ENCODE measurements at regions not wholly inside any gene's neighbourhood (a gene's known extent, or its start where the extent isn't known, plus 50 kb on each side); places are given as distances from the start of the nearest gene placed in this dataset.

DNA sequence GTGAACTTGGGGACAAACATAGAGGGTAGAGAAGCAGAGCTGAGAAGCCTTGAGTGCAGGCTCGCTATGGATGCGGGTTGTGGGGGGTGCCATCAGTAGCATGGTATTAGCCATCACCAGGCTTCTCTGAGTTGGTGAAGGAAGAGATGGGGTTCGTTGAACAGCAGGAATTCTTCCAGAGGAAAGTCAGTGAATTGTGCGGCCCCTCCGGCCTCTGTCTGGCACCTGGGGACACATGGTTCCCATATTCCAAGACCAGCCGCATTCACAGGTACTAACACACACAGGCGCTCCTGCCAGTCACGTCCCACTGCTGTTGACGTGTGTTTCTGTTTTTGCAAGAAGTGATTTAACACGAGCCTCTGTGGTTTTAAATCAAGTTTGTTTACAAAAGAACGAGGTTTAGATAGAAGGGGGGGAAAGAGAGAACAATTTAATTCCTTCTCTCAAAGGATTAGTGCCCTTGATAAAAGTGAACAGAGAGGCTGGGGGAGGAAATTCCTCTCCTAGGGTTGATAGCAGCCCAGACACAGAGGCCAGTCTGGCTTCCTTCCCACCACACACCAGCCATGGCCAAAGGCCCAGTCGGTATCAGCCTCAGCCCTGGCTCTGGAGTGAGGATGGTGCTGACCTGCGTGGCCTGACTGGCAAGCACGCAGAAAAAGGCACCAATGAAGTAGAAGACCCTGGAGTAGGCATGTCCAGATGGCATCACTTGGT lies 252.6 kb upstream of the IGFBP3 start:
- Mint-ChIP-seq H3K4me1 (no peaks in the 10 kb centered on the region), H3K27me3 (no peaks in the 10 kb centered on the region), H3K9me3 (peaks cover 0 to 10% (median 0%) of the 10 kb centered on the region in 7 donors), H3K27ac (peak overlapping the region in 1 of 3 donors; percentile 41), H3K36me3 (no peaks in the 10 kb centered on the region), H3K4me3 (no peak overlapping the region)
- Histone ChIP-seq H3K4me1 (ENCODE audit: control insufficient read depth, insufficient read depth, low read length, poor library complexity, severe bottlenecking) (no peaks in the 10 kb centered on the region), H3K4me3 (ENCODE audit: low read depth, low read length) (no peak overlapping the region), H3K9me3 (ENCODE audit: control insufficient read depth in 2 of 2, low read length in 2 of 2) (no peaks in the 10 kb centered on the region), H3K27ac (ENCODE audit: insufficient read depth, low read length, poor library complexity, severe bottlenecking) (no peak overlapping the region), H3K36me3 (ENCODE audit: control insufficient read depth, insufficient read depth, low read length) (no peaks in the 10 kb centered on the region), H3K27me3 (ENCODE audit: control insufficient read depth, insufficient read depth, low read length) (no peaks in the 10 kb centered on the region)
- ATAC-seq (ENCODE audit: low read depth in 2 of 2), result no peak
- DNase-seq, result no peak

DNA sequence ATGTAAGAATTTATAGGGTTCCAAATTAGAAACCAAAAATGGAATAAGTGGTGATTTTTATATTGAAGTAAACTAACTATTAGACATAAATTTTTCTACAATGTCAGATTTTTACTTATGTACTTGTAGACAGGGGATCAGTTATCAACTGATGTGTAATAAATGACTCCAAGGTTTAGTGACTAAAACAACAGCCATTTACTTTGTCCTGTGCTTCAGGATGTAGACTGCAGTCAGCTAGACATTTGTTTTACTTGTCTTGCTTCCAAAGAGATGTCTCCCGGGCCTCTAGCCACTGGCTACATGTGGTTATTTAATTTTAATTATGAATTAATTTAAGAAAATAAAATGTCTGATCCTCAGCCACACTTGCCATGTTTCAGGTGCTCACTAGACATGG lies 249.7 kb upstream of the IGFBP3 start:
- ATAC-seq (ENCODE audit: low read depth in 2 of 2) (no peak), DNase-seq (no peak)
- no peak overlapping the region for H3K4me3 Mint-ChIP-seq

DNA sequence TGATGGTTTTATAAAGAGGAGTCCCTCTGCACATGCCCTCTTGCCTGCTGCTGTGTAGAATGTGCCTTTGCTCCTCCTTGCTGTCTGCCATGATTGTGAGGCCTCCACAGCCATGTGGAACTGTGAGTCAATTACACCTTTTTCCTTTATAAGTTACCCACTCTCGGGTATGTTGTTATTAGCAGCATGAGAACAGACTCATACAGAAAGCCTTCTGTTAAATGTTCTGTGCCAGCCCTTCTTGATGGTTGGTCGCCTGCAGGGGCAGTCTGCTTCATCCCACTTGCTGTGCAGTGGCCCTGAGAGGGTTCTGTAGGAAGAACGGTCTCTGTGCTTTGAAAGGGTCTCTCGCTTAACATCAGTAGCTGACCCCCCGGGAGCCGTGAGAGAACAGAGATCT lies 248.9 kb upstream of the IGFBP3 start:
- Histone ChIP-seq H3K9me3 (ENCODE audit: control insufficient read depth in 2 of 2, low read length in 2 of 2) (no peaks in the 10 kb centered on the region), H3K4me1 (ENCODE audit: control insufficient read depth, insufficient read depth, low read length, poor library complexity, severe bottlenecking) (no peaks in the 10 kb centered on the region), H3K27me3 (ENCODE audit: control insufficient read depth, insufficient read depth, low read length) (no peaks in the 10 kb centered on the region), H3K36me3 (ENCODE audit: control insufficient read depth, insufficient read depth, low read length) (no peaks in the 10 kb centered on the region), H3K4me3 (ENCODE audit: low read depth, low read length) (no peak overlapping the region), H3K27ac (ENCODE audit: insufficient read depth, low read length, poor library complexity, severe bottlenecking) (no peak overlapping the region)
- no peaks in the 10 kb centered on the region for H3K27me3 Mint-ChIP-seq
- DNase-seq (no peak), ATAC-seq (ENCODE audit: low read depth in 2 of 2) (no peak)
- peaks cover 0 to 4% (median 0%) of the 10 kb centered on the region in 7 donors for H3K9me3 Mint-ChIP-seq
- no peak overlapping the region for H3K4me3 Mint-ChIP-seq
- no peak overlapping the region for H3K27ac Mint-ChIP-seq
- H3K36me3 Mint-ChIP-seq, result no peaks in the 10 kb centered on the region
- H3K4me1 Mint-ChIP-seq, result no peaks in the 10 kb centered on the region

More for the DNA sequence above, 249.7 kb upstream of the IGFBP3 start:
- Mint-ChIP-seq H3K4me1 (no peaks in the 10 kb centered on the region), H3K9me3 (peaks cover 0 to 4% (median 1%) of the 10 kb centered on the region in 7 donors), H3K27ac (no peak overlapping the region), H3K36me3 (no peaks in the 10 kb centered on the region), H3K27me3 (no peaks in the 10 kb centered on the region)
- Histone ChIP-seq H3K4me1 (ENCODE audit: control insufficient read depth, insufficient read depth, low read length, poor library complexity, severe bottlenecking) (no peaks in the 10 kb centered on the region), H3K27me3 (ENCODE audit: control insufficient read depth, insufficient read depth, low read length) (no peaks in the 10 kb centered on the region), H3K4me3 (ENCODE audit: low read depth, low read length) (no peak overlapping the region), H3K27ac (ENCODE audit: insufficient read depth, low read length, poor library complexity, severe bottlenecking) (no peak overlapping the region), H3K36me3 (ENCODE audit: control insufficient read depth, insufficient read depth, low read length) (no peaks in the 10 kb centered on the region), H3K9me3 (ENCODE audit: control insufficient read depth in 2 of 2, low read length in 2 of 2) (no peaks in the 10 kb centered on the region)

DNA sequence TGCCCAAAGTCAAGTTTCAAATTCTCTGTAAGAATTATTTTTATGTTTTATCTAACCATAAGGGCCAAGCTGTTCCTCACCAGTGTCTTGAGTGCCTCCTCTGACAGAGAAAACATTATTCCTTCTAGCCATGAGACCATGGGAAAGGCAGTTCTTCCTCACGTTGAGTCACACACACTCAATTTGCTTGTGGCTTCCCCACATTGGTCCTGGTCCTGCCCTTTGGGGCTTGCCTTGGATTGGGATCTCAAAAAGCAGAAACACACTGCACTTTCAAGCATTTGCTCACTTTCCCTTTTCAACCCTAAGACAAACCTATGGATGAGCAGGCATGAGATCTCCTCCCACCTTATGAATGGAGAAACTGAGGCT lies 248.3 kb upstream of the IGFBP3 start:
- no peaks in the 10 kb centered on the region for H3K36me3 Mint-ChIP-seq
- no peak overlapping the region for H3K4me3 Mint-ChIP-seq
- no peak for DNase-seq
- peaks cover 0 to 4% (median 0%) of the 10 kb centered on the region in 7 donors for H3K9me3 Mint-ChIP-seq
- H3K4me1 Mint-ChIP-seq, result no peaks in the 10 kb centered on the region
- ATAC-seq (ENCODE audit: low read depth in 2 of 2), result no peak
- no peaks in the 10 kb centered on the region for H3K27me3 ChIP-seq (ENCODE audit: control insufficient read depth, insufficient read depth, low read length)
- H3K36me3 ChIP-seq (ENCODE audit: control insufficient read depth, insufficient read depth, low read length), result no peaks in the 10 kb centered on the region
- H3K27ac Mint-ChIP-seq, result no peak overlapping the region
- no peaks in the 10 kb centered on the region for H3K9me3 ChIP-seq (ENCODE audit: control insufficient read depth in 2 of 2, low read length in 2 of 2)
- no peaks in the 10 kb centered on the region for H3K4me1 ChIP-seq (ENCODE audit: control insufficient read depth, insufficient read depth, low read length, poor library complexity, severe bottlenecking)
- no peaks in the 10 kb centered on the region for H3K27me3 Mint-ChIP-seq
- H3K4me3 ChIP-seq (ENCODE audit: low read depth, low read length), result no peak overlapping the region
- H3K27ac ChIP-seq (ENCODE audit: insufficient read depth, low read length, poor library complexity, severe bottlenecking), result no peak overlapping the region

DNA sequence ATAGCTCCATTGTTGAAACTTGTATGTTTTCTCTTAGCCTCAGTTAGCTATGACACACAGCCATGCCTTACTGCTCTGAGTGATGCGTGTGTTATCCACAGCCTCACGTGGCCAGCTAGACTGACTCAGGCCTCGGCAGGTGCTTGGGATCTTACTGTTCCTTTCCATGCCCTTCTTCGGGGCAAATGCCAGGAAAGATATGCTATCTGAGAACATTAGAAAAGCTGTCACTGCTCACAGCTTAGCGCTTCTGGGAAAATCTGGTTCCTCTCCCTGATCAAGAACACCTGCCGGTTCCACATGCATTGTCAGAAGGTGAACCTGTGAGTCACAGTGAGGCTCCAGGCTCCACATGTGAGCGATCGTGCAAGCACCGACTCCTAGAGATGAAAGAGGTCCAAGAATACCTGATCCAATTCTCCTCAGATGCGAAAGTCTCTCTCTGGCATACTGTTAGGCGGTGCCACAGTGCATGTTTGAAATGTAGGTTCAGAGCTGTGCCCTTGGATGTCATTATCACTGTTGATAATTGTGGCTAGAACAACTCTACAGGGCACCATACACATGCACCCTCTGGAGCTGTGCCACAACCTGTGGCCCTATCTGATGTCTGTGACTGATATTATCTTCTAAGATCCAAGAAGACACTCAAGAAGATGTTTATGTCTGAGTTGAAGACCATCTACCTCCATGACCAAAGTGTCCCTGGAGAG lies 247.8 kb upstream of the IGFBP3 start:
- Mint-ChIP-seq H3K36me3 (no peaks in the 10 kb centered on the region), H3K9me3 (peaks cover 0 to 4% (median 0%) of the 10 kb centered on the region in 7 donors), H3K4me1 (no peaks in the 10 kb centered on the region), H3K27ac (no peak overlapping the region), H3K27me3 (no peaks in the 10 kb centered on the region), H3K4me3 (no peak overlapping the region)
- no peak for ATAC-seq (ENCODE audit: low read depth in 2 of 2)
- H3K4me1 ChIP-seq (ENCODE audit: control insufficient read depth, insufficient read depth, low read length, poor library complexity, severe bottlenecking), result no peaks in the 10 kb centered on the region
- no peaks in the 10 kb centered on the region for H3K9me3 ChIP-seq (ENCODE audit: control insufficient read depth in 2 of 2, low read length in 2 of 2)
- no peaks in the 10 kb centered on the region for H3K36me3 ChIP-seq (ENCODE audit: control insufficient read depth, insufficient read depth, low read length)
- H3K27ac ChIP-seq (ENCODE audit: insufficient read depth, low read length, poor library complexity, severe bottlenecking), result no peak overlapping the region
- no peak for DNase-seq
- no peak overlapping the region for H3K4me3 ChIP-seq (ENCODE audit: low read depth, low read length)
- no peaks in the 10 kb centered on the region for H3K27me3 ChIP-seq (ENCODE audit: control insufficient read depth, insufficient read depth, low read length)

DNA sequence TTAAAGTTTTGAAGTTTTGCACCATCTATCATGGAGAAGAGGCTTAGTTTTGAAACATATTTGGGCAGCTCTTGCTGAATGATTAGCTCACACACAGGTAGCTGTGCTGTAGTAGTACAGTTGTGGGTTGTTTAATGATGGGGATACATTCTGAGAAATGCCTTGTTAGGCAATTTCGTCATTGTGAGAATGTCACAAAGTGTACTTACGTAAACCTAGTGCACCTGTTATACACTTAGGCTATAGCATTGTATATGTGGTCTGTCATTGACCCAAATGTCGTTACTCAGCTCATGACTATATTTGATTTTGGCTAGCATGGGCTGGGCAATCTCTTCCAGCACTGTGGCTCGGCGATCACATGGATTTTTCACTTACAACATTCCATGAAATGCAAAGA lies 247.2 kb upstream of the IGFBP3 start:
- Histone ChIP-seq H3K9me3 (ENCODE audit: control insufficient read depth in 2 of 2, low read length in 2 of 2) (no peaks in the 10 kb centered on the region), H3K27ac (ENCODE audit: insufficient read depth, low read length, poor library complexity, severe bottlenecking) (no peak overlapping the region), H3K36me3 (ENCODE audit: control insufficient read depth, insufficient read depth, low read length) (no peaks in the 10 kb centered on the region), H3K4me1 (ENCODE audit: control insufficient read depth, insufficient read depth, low read length, poor library complexity, severe bottlenecking) (no peaks in the 10 kb centered on the region), H3K4me3 (ENCODE audit: low read depth, low read length) (no peak overlapping the region), H3K27me3 (ENCODE audit: control insufficient read depth, insufficient read depth, low read length) (no peaks in the 10 kb centered on the region)
- no peaks in the 10 kb centered on the region for H3K36me3 Mint-ChIP-seq
- H3K27ac Mint-ChIP-seq, result no peak overlapping the region
- DNase-seq (no peak), ATAC-seq (ENCODE audit: low read depth in 2 of 2) (no peak)
- no peak overlapping the region for H3K4me3 Mint-ChIP-seq
- H3K9me3 Mint-ChIP-seq, result peaks cover 0 to 6% (median 2%) of the 10 kb centered on the region in 7 donors
- H3K4me1 Mint-ChIP-seq, result no peaks in the 10 kb centered on the region
- no peaks in the 10 kb centered on the region for H3K27me3 Mint-ChIP-seq

DNA sequence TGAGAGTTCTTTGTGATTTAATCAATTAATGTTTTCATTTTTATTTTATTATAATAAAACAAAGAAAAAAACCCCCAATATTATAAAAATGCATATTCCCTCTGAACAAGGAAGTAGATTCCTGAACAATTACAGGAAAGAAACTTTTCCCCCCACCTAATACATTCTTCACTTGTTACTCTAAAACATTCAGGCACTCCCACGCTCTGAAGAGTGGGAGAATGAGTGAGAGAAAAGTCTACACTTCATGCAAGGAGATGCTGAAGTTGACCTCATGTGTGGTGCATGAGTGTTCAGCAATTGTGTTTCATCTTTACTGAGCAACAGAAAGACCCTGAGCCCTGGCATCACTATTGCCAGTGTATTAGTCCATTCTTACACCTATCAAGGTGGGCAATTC lies 244.2 kb upstream of the IGFBP3 start:
- Histone ChIP-seq H3K36me3 (ENCODE audit: control insufficient read depth, insufficient read depth, low read length) (no peaks in the 10 kb centered on the region), H3K4me1 (ENCODE audit: control insufficient read depth, insufficient read depth, low read length, poor library complexity, severe bottlenecking) (no peaks in the 10 kb centered on the region), H3K27ac (ENCODE audit: insufficient read depth, low read length, poor library complexity, severe bottlenecking) (no peak overlapping the region), H3K4me3 (ENCODE audit: low read depth, low read length) (no peak overlapping the region), H3K27me3 (ENCODE audit: control insufficient read depth, insufficient read depth, low read length) (no peaks in the 10 kb centered on the region), H3K9me3 (ENCODE audit: control insufficient read depth in 2 of 2, low read length in 2 of 2) (no peaks in the 10 kb centered on the region)
- Mint-ChIP-seq H3K27ac (no peak overlapping the region), H3K4me1 (no peaks in the 10 kb centered on the region), H3K27me3 (no peaks in the 10 kb centered on the region), H3K4me3 (no peak overlapping the region), H3K9me3 (peaks cover 0 to 6% (median 2%) of the 10 kb centered on the region in 7 donors), H3K36me3 (no peaks in the 10 kb centered on the region)
- ATAC-seq (ENCODE audit: low read depth in 2 of 2) (no peak), DNase-seq (no peak)

DNA sequence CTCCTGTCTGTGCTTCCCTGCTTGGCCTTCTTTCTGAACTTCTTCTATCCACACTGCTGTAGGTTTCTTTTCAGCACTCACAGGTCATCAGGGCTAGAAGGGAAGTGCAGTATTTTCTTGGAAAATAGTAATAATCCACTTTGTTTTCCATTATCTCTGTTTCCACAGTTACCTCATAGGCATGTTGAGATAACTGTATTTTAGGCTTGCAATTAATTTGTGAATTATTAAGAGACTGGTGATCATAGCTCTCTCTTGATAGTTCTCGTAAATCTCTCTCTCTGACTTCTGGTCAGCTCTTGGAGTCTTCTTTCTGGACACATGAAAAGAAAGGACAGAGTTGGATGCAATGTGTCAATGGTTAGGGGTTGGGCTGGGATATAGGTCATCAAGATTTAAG lies 243.6 kb upstream of the IGFBP3 start:
- no peak for ATAC-seq (ENCODE audit: low read depth in 2 of 2)
- H3K27me3 Mint-ChIP-seq, result no peaks in the 10 kb centered on the region

More for the DNA sequence above, 243.6 kb upstream of the IGFBP3 start:
- no peak overlapping the region for H3K27ac ChIP-seq (ENCODE audit: insufficient read depth, low read length, poor library complexity, severe bottlenecking)
- DNase-seq, result no peak
- Mint-ChIP-seq H3K9me3 (peaks cover 0 to 5% (median 2%) of the 10 kb centered on the region in 7 donors), H3K36me3 (no peaks in the 10 kb centered on the region), H3K4me1 (no peaks in the 10 kb centered on the region), H3K27ac (no peak overlapping the region), H3K4me3 (no peak overlapping the region)
- H3K4me1 ChIP-seq (ENCODE audit: control insufficient read depth, insufficient read depth, low read length, poor library complexity, severe bottlenecking), result no peaks in the 10 kb centered on the region
- H3K27me3 ChIP-seq (ENCODE audit: control insufficient read depth, insufficient read depth, low read length), result no peaks in the 10 kb centered on the region
- no peaks in the 10 kb centered on the region for H3K9me3 ChIP-seq (ENCODE audit: control insufficient read depth in 2 of 2, low read length in 2 of 2)
- H3K4me3 ChIP-seq (ENCODE audit: low read depth, low read length), result no peak overlapping the region
- no peaks in the 10 kb centered on the region for H3K36me3 ChIP-seq (ENCODE audit: control insufficient read depth, insufficient read depth, low read length)
